SK-N-SH (cell line): ENCODE measurements at regions not wholly inside any gene's neighbourhood (a gene's known extent, or its start where the extent isn't known, plus 50 kb on each side); places are given as distances from the start of the nearest gene placed in this dataset.

Experiments
- CTCF ChIA-PET: fragments of 300-600, 350-600 bp; formaldehyde crosslinking; extraction: SDS; loops from one replicate; lab custom pipeline; 2021; lab: Yijun Ruan, JAX
- POLR2A ChIA-PET: fragments of 350-600 bp; sonication (Branson Sonifier 250); formaldehyde crosslinking; extraction: SDS; loops from one replicate; lab custom pipeline; 2020; ENCODE audit warnings: antibody characterized with exemption, inconsistent platforms; lab: Yijun Ruan, JAX
- DNase-seq: peaks from one replicate; pipeline ENCODE4 v3.0.0; 2012
- H2AFZ ChIP-seq: fragments of 200-600 bp; sonication (generic); 2 replicates; pipeline ENCODE4 v1.8.1; 2016; ENCODE audit warnings: antibody characterized with exemption, mild to moderate bottlenecking, low read depth
- H3F3A ChIP-seq: fragments of 200-600 bp; sonication (generic); replicated peaks from 2 replicates; pipeline ENCODE3; 2016; ENCODE audit warnings: antibody characterized with exemption, mild to moderate bottlenecking; ENCODE audit not compliant: insufficient read depth
- H3K27ac ChIP-seq, 2 experiments: fragments of 200-500 bp in 1 of 2; fragments of 200-600 bp in 1 of 2; sonication (Bioruptor generic) in 1 of 2; sonication (generic), shearing (Covaris generic) in 1 of 2; 2 replicates each; pipeline versions ENCODE4 v1.5.1 to v1.6.1; 2014 to 2016; ENCODE audit warnings: low read depth in 2 of 2, inconsistent platforms in 1 of 2, low read length in 1 of 2, mild to moderate bottlenecking in 1 of 2, mixed read lengths in 1 of 2
- H3K27me3 ChIP-seq: fragments of 200-600 bp; sonication (generic), shearing (Covaris generic); 2 replicates; pipeline ENCODE4 v1.6.1; 2016; ENCODE audit warnings: mixed run types; ENCODE audit not compliant: insufficient read depth
- H3K36me3 ChIP-seq, 2 experiments: fragments of 200-500 bp in 1 of 2; fragments of 200-600 bp in 1 of 2; sonication (Bioruptor generic) in 1 of 2; sonication (generic) in 1 of 2; replicated peaks in 1 of 2; 2 replicates each; pipeline versions ENCODE3 to v1.5.1; 2014 to 2016; ENCODE audit warnings: low read length in 1 of 2, mild to moderate bottlenecking in 1 of 2; ENCODE audit not compliant: insufficient read depth in 2 of 2, control insufficient read depth in 1 of 2
- H3K4me1 ChIP-seq, 2 experiments: fragments of 200-500 bp in 1 of 2; fragments of 200-600 bp in 1 of 2; sonication (Bioruptor generic) in 1 of 2; sonication (generic), shearing (Covaris generic) in 1 of 2; 2 replicates each; pipeline versions ENCODE4 v1.5.1 to v1.6.1; 2014 to 2016; ENCODE audit warnings: low read depth in 1 of 2, low read length in 1 of 2, mixed run types in 1 of 2; ENCODE audit not compliant: insufficient read depth in 2 of 2, control insufficient read depth in 1 of 2
- H3K4me2 ChIP-seq: fragments of 200-600 bp; sonication (generic), shearing (Covaris generic); 2 replicates; pipeline ENCODE4 v1.6.1; 2017; ENCODE audit warnings: mixed run types
- H3K4me3 ChIP-seq, 2 experiments: fragments of 200-500 bp in 1 of 2; fragments of 200-600 bp in 1 of 2; sonication (Bioruptor generic) in 1 of 2; sonication (generic), shearing (Covaris generic) in 1 of 2; 2 replicates each; pipeline versions ENCODE4 v1.5.1 to v1.8.1; 2014 to 2016; ENCODE audit warnings: low read depth in 2 of 2, inconsistent platforms in 1 of 2, low read length in 1 of 2, mild to moderate bottlenecking in 1 of 2, mixed read lengths in 1 of 2, moderate library complexity in 1 of 2
- H3K79me2 ChIP-seq: fragments of 200-600 bp; sonication (generic); 2 replicates; pipeline ENCODE4 v1.8.1; 2017; ENCODE audit warnings: mild to moderate bottlenecking; ENCODE audit not compliant: insufficient read depth
- H3K9ac ChIP-seq: fragments of 200-600 bp; sonication (generic); 2 replicates; pipeline ENCODE4 v1.6.1; 2017; ENCODE audit warnings: mixed run types
- H3K9me2 ChIP-seq: fragments of 200-600 bp; sonication (generic); 2 replicates; pipeline ENCODE4 v1.6.1; 2017; ENCODE audit warnings: mixed run types
- H3K9me3 ChIP-seq: fragments of 200-600 bp; sonication (generic); 2 replicates; pipeline ENCODE4 v1.6.1; 2017; ENCODE audit warnings: mixed run types, mild to moderate bottlenecking, moderate library complexity
- H4K20me1 ChIP-seq: fragments of 200-600 bp; sonication (generic); 2 replicates; pipeline ENCODE4 v1.6.1; 2017; ENCODE audit warnings: mild to moderate bottlenecking, mixed run types; ENCODE audit not compliant: insufficient read depth
- CTCF ChIP-seq: fragments of 200-600 bp; sonication (generic); IDR thresholded peaks from 2 replicates; pipeline ENCODE4 v1.6.1; 2017; ENCODE audit warnings: antibody characterized with exemption, mild to moderate bottlenecking, moderate library complexity
- FOXJ3 ChIP-seq: sonication (generic); formaldehyde crosslinking; IDR thresholded peaks from 2 replicates; pipeline ENCODE4 v1.5.1; 2020; ENCODE audit warnings: mild to moderate bottlenecking, missing genetic modification reagents
- FOXM1 ChIP-seq: IDR thresholded peaks from 2 replicates; pipeline ENCODE4 v1.4.0; 2012; ENCODE audit warnings: low read depth, mild to moderate bottlenecking
- IRF3 ChIP-seq: fragments of 150-350 bp; IDR thresholded peaks from 2 replicates; pipeline ENCODE4 v1.6.1; 2016; ENCODE audit warnings: mild to moderate bottlenecking, low read depth, low read length
- MXI1 ChIP-seq: IDR thresholded peaks from 2 replicates; pipeline ENCODE4 v1.6.1; 2012; ENCODE audit warnings: mild to moderate bottlenecking, low read depth, low read length, improper control_type of control experiment
- NFIC ChIP-seq: IDR thresholded peaks from 2 replicates; pipeline ENCODE4 v1.4.0; 2012; ENCODE audit warnings: borderline replicate concordance
- POLR2AphosphoS5 ChIP-seq: IDR thresholded peaks from 2 replicates; pipeline ENCODE4 v1.6.1; 2012; ENCODE audit warnings: low read depth, low read length
- RAD21 ChIP-seq: IDR thresholded peaks from 2 replicates; pipeline ENCODE4 v1.6.1; 2012; ENCODE audit warnings: mild to moderate bottlenecking, low read length
- RXRA ChIP-seq: IDR thresholded peaks from 2 replicates; pipeline ENCODE4 v1.4.0; 2012; ENCODE audit warnings: low read depth, mild to moderate bottlenecking, borderline replicate concordance
- SIN3A ChIP-seq: IDR thresholded peaks from 2 replicates; pipeline ENCODE4 v1.6.1; 2012; ENCODE audit warnings: low read depth, mild to moderate bottlenecking, low read length, moderate library complexity, borderline replicate concordance
- SMC3 ChIP-seq: IDR thresholded peaks from 2 replicates; pipeline ENCODE4 v1.6.1; 2012; ENCODE audit warnings: low read depth, low read length, improper control_type of control experiment
- TCF12 ChIP-seq: IDR thresholded peaks from 2 replicates; pipeline ENCODE4 v1.4.0; 2012
- USF1 ChIP-seq: IDR thresholded peaks from 2 replicates; pipeline ENCODE4 v1.4.0; 2012; ENCODE audit warnings: low read depth, borderline replicate concordance
- USF2 ChIP-seq: fragments of 150-350 bp; IDR thresholded peaks from 2 replicates; pipeline ENCODE4 v1.6.1; 2017; ENCODE audit warnings: antibody characterized with exemption, low read length, low read depth, borderline replicate concordance
- ZBTB33 ChIP-seq: IDR thresholded peaks from 2 replicates; pipeline ENCODE4 v1.4.0; 2012; ENCODE audit warnings: low read depth, borderline replicate concordance
- WGBS: methylation state at CpG from one replicate; pipeline ENCODE4 v1.1.6; 2017; ENCODE audit warnings: low lambda C conversion rate; 5-methylcytosine and 5-hydroxymethylcytosine counted together

GRCh38 chr11:134779179-134779578, 367.1 kb upstream of the B3GAT1 start:
- WGBS = 18% methylated on average over 4 of the region's 4 CpGs
- Histone ChIP-seq H3K27me3 (no peaks in the 10 kb centered on the region), H3K9me2 (no peaks in the 10 kb centered on the region), H3K4me2 (no peak overlapping the region), H3K4me1 (peaks cover 0 to 2% of the 10 kb centered on the region in 2 experiments; a peak in 1 of 4 replicates), H2AFZ (no peak overlapping the region)
- POLR2A ChIA-PET = no interaction called here
- TF ChIP-seq ZBTB33 = no peak
- TF ChIP-seq IRF3 = no peak
- TF ChIP-seq NFIC = no peak
- TF ChIP-seq RXRA = no peak
- no peak for TF ChIP-seq FOXM1
- TF ChIP-seq CTCF = no peak
- no peak for TF ChIP-seq USF2
- TF ChIP-seq, all 33 proteins: peak for 0
- H3K9me3 ChIP-seq = no peaks in the 10 kb centered on the region
- H3K4me3 ChIP-seq = no peak overlapping the region
- H3K79me2 ChIP-seq = no peaks in the 10 kb centered on the region
- CTCF ChIA-PET = no interaction called here
- H4K20me1 ChIP-seq = no peaks in the 10 kb centered on the region
- H3K9ac ChIP-seq = no peak overlapping the region
- H3K36me3 ChIP-seq = no peaks in the 10 kb centered on the region
- H3F3A ChIP-seq = no peaks in the 10 kb centered on the region
- no peak overlapping the region for H3K27ac ChIP-seq
- no peak for DNase-seq

GRCh38 chr11:134768463-134768862, 356.4 kb upstream of the B3GAT1 start:
- Histone ChIP-seq H3K27me3 (no peaks in the 10 kb centered on the region), H3K4me2 (no peak overlapping the region), H3K36me3 (no peaks in the 10 kb centered on the region), H2AFZ (no peak overlapping the region), H3K4me1 (peaks cover 0 to 3% of the 10 kb centered on the region in 2 experiments; a peak in 1 of 4 replicates), H3K4me3 (no peak overlapping the region), H3K27ac (no peak overlapping the region), H3K79me2 (no peaks in the 10 kb centered on the region), H3F3A (no peaks in the 10 kb centered on the region), H3K9me3 (peaks cover 6% of the 10 kb centered on the region; the same call in 1 of the 2 replicates), H3K9ac (no peak overlapping the region), H4K20me1 (no peaks in the 10 kb centered on the region), H3K9me2 (no peaks in the 10 kb centered on the region)
- POLR2A ChIA-PET = no interaction called here
- 11% methylated on average over 1 of the region's 1 CpG for WGBS
- TF ChIP-seq MXI1 (no peak), POLR2AphosphoS5 (no peak), SIN3A (no peak), RAD21 (no peak), TCF12 (no peak), SMC3 (no peak), USF1 (no peak), FOXJ3 (no peak)
- no peak for DNase-seq
- CTCF ChIA-PET = no interaction called here
